GM18861 (cell line): ENCODE measurements at regions not wholly inside any gene's neighbourhood (a gene's known extent, or its start where the extent isn't known, plus 50 kb on each side); places are given as distances from the start of the nearest gene placed in this dataset.

Experiments
- ATAC-seq: cut with Tn5 transposase; IDR thresholded peaks from one replicate; pipeline ENCODE4 v1.9.1; 2021; ENCODE audit not compliant: unreplicated experiment

DNA sequence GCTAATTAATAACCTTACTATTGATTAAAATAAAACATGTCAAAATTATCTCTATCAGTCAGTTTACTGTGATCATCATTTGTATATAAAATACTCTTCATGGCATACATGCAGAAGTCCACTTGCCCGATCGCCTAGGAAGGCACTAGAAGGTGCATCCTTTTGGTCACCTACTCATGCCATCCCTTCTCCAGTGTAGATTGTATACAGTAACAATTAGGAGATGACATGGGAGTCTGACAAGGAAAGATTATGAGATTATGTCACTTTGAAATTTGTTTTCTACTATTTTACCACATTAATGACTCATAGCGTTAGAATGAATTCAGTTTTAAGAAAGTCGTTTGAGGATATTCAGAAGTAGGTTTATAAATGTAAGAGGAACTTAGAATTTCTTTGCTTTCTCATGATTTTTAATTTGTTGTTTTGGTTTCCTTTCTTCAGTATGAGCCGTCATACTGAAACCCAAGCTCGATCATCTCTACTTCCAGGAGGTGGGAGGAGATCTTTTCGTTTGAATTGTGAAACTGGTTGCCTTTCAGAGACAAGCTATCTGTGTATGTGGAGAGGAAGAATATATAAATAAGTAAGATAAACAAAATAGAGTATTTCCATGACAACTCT lies 51.1 kb upstream of the UNC5C start:
- peak; percentile 82 for ATAC-seq
